HepG2 (cell line): ENCODE measurements at regions not wholly inside any gene's neighbourhood (a gene's known extent, or its start where the extent isn't known, plus 50 kb on each side); places are given as distances from the start of the nearest gene placed in this dataset.

Experiments
- ATAC-seq: fragments of 200-7000 bp; cut with Tn5 transposase; 3 replicates; pipeline ENCODE4 v1.9.1; 2020; ENCODE audit warnings: mild to moderate bottlenecking, moderate library complexity
- BruUV-seq: library from RNA; stranded (reverse); fragments of 400-500 nt; replicated peaks from 2 replicates; lab custom pipeline; 2021; lab: Mats Ljungman, UMichigan
- CTCF ChIA-PET: fragments of 300-600 bp; formaldehyde crosslinking; extraction: SDS; loops from one replicate; lab custom pipeline; 2021; ENCODE audit warnings: low total read pairs, inconsistent platforms, low intra/inter-chr PET ratio; lab: Yijun Ruan, JAX
- POLR2A ChIA-PET: fragments of 350-600 bp; sonication (Branson Sonifier 250); formaldehyde crosslinking; loops from one replicate; lab custom pipeline; 2020; ENCODE audit warnings: antibody characterized with exemption, inconsistent platforms; lab: Yijun Ruan, JAX
- DNase-seq: peaks from one replicate; pipeline ENCODE4 v3.0.0-alpha.2; 2015; ENCODE audit warnings: low spot score
- FAIRE-seq: peaks from 3 replicates; lab custom pipeline; 2011; peaks lifted over from hg19 to GRCh38; lab: Jason Lieb, UNC
- H2AFZ ChIP-seq: one replicate; pipeline ENCODE4 v1.6.1; 2011; ENCODE audit warnings: low read length, inconsistent platforms
- H3K27ac ChIP-seq: fragments of 300-600 bp; 3 replicates; pipeline ENCODE4 v1.8.0; 2011; ENCODE audit warnings: mixed run types, mild to moderate bottlenecking, mixed read lengths, low read length, inconsistent platforms; ENCODE audit not compliant: insufficient read depth; ENCODE audit errors: extremely low read length
- H3K27me3 ChIP-seq, 2 experiments: fragments of 200-600 bp in 1 of 2; 2 replicates in 1 of 2; 3 replicates in 1 of 2; pipeline versions ENCODE4 v1.6.0 to v1.8.0; 2011; ENCODE audit warnings: low read length in 2 of 2, mild to moderate bottlenecking in 2 of 2, moderate library complexity in 2 of 2, inconsistent platforms in 1 of 2; ENCODE audit not compliant: insufficient read depth in 2 of 2, control insufficient read depth in 1 of 2
- H3K36me3 ChIP-seq, 2 experiments: fragments of 200-600 bp in 1 of 2; replicated peaks in 1 of 2; 2 replicates in 1 of 2; 3 replicates in 1 of 2; pipeline versions ENCODE4 v1.5.1 to v1.8.0; 2011; ENCODE audit warnings: low read length in 2 of 2, inconsistent platforms in 1 of 2; ENCODE audit not compliant: insufficient read depth in 2 of 2, control insufficient read depth in 1 of 2
- H3K4me1 ChIP-seq: 2 replicates; pipeline ENCODE4 v1.5.1; 2012; ENCODE audit warnings: low read length, inconsistent platforms; ENCODE audit not compliant: insufficient read depth
- H3K4me2 ChIP-seq: 2 replicates; pipeline ENCODE4 v1.6.0; 2011; ENCODE audit warnings: low read depth, low read length, inconsistent platforms
- H3K4me3 ChIP-seq, 3 experiments: fragments of 200-600 bp in 1 of 3; sonication (generic), shearing (Covaris generic) in 1 of 3; replicated peaks in 1 of 3; 2 replicates each; pipeline ENCODE4 v1.5.1; 2011 to 2016; ENCODE audit warnings: low read length in 3 of 3, inconsistent platforms in 2 of 3, low read depth in 2 of 3, mild to moderate bottlenecking in 2 of 3, control low read depth in 1 of 3, mixed read lengths in 1 of 3; ENCODE audit not compliant: insufficient read depth in 1 of 3
- H3K79me2 ChIP-seq: one replicate; pipeline ENCODE4 v1.6.1; 2011; ENCODE audit warnings: low read length, inconsistent platforms; ENCODE audit not compliant: insufficient read depth
- H3K9ac ChIP-seq: 2 replicates; pipeline ENCODE4 v1.6.0; 2011; ENCODE audit warnings: mild to moderate bottlenecking, low read depth, low read length, inconsistent platforms; ENCODE audit not compliant: insufficient read depth
- H3K9me3 ChIP-seq: 2 replicates; pipeline ENCODE4 v1.5.1; 2012; ENCODE audit warnings: mild to moderate bottlenecking, low read length
- H4K20me1 ChIP-seq: 2 replicates; pipeline ENCODE4 v1.6.0; 2011; ENCODE audit warnings: inconsistent platforms, mild to moderate bottlenecking, low read length, moderate library complexity; ENCODE audit not compliant: insufficient read depth
- DMAP1 ChIP-seq: IDR thresholded peaks from 2 replicates; pipeline ENCODE4 v1.6.1; 2016
- EP300 ChIP-seq, 3 experiments: sonication (generic) in 1 of 3; formaldehyde crosslinking in 1 of 3; IDR thresholded peaks; 2 replicates each; pipeline versions ENCODE4 v1.5.1 to v1.6.1; 2011 to 2020; ENCODE audit warnings: low read depth in 2 of 3, low read length in 2 of 3, borderline replicate concordance in 1 of 3, improper control_type of control experiment in 1 of 3, mild to moderate bottlenecking in 1 of 3, missing genetic modification reagents in 1 of 3, moderate library complexity in 1 of 3
- MAFF ChIP-seq: IDR thresholded peaks from 2 replicates; pipeline ENCODE4 v1.6.1; 2011; ENCODE audit warnings: low read depth, low read length, improper control_type of control experiment
- MAFG ChIP-seq: sonication (generic); formaldehyde crosslinking; IDR thresholded peaks from 2 replicates; pipeline ENCODE4 v1.5.1; 2020; ENCODE audit warnings: mild to moderate bottlenecking, missing genetic modification reagents
- MXD1 ChIP-seq: sonication (generic); formaldehyde crosslinking; IDR thresholded peaks from 2 replicates; pipeline ENCODE4 v1.4.0; 2020; ENCODE audit warnings: mild to moderate bottlenecking, missing genetic modification reagents
- NR3C1 ChIP-seq: sonication (generic); formaldehyde crosslinking; IDR thresholded peaks from 2 replicates; pipeline ENCODE4 v1.4.0; 2020; ENCODE audit warnings: missing genetic modification reagents
- SIN3B ChIP-seq: fragments of 150-350 bp; IDR thresholded peaks from 2 replicates; pipeline ENCODE4 v1.6.1; 2014; ENCODE audit warnings: low read length
- SYNCRIP ChIP-seq: fragments of 200-400 bp; formaldehyde crosslinking; IDR thresholded peaks from 2 replicates; pipeline ENCODE4 v1.6.1; 2018; ENCODE audit warnings: mild to moderate bottlenecking, low read depth, low read length; ENCODE audit not compliant: insufficient read depth
- XBP1 ChIP-seq: sonication (generic); formaldehyde crosslinking; IDR thresholded peaks from 2 replicates; pipeline ENCODE4 v1.5.0; 2020; ENCODE audit warnings: missing genetic modification reagents
- ZBTB14 ChIP-seq: sonication (generic); formaldehyde crosslinking; IDR thresholded peaks from 2 replicates; pipeline ENCODE4 v1.4.0; 2020; ENCODE audit warnings: missing genetic modification reagents
- ZNF296 ChIP-seq: sonication (generic); formaldehyde crosslinking; conservative IDR thresholded peaks from 2 replicates; pipeline ENCODE4 v1.5.0; 2020; ENCODE audit warnings: mild to moderate bottlenecking, missing genetic modification reagents
- ZNF580 ChIP-seq: IDR thresholded peaks from 2 replicates; pipeline ENCODE4 v1.6.1; 2016; ENCODE audit warnings: low read depth, borderline replicate concordance
- ZSCAN20 ChIP-seq: sonication (generic); formaldehyde crosslinking; IDR thresholded peaks from 2 replicates; pipeline ENCODE4 v1.4.0; 2020; ENCODE audit warnings: missing genetic modification reagents, mild to moderate bottlenecking, borderline replicate concordance
- ZSCAN31 ChIP-seq: sonication (generic); formaldehyde crosslinking; IDR thresholded peaks from 2 replicates; pipeline ENCODE4 v1.5.0; 2020; ENCODE audit warnings: low read depth, mild to moderate bottlenecking, missing genetic modification reagents
- in situ Hi-C: cut with HindIII; loops from 2 replicates; pipeline ENCODE4 v1.10.0; 2017; ENCODE audit warnings: low pct_unique_long_range_greater_than_20kb; ENCODE audit not compliant: extremely low pct_ligation_motif_present
- intact Hi-C: fragments of 100-400 bp; cut with micrococcal nuclease; formaldehyde crosslinking; loops from one replicate; pipeline ENCODE4 v1.10.0; 2022; ENCODE audit not compliant: unreplicated experiment

GRCh38 chr4:157792716-157793115 lies 380.1 kb downstream of the GASK1B start:
- H3K27ac ChIP-seq, result no peak overlapping the region
- CTCF ChIA-PET, result no interaction called here
- no peaks in the 10 kb centered on the region; a peak in 1 of 5 replicates for H3K27me3 ChIP-seq
- no peaks in the 10 kb centered on the region for H3K36me3 ChIP-seq
- no peaks in the 10 kb centered on the region for H3K4me1 ChIP-seq
- no peak overlapping the region for H3K4me2 ChIP-seq
- H3K9me3 ChIP-seq, result no peaks in the 10 kb centered on the region
- in situ Hi-C loops, result no loop called here
- ATAC-seq (no peak), FAIRE-seq (no peak), DNase-seq (no peak)
- BruUV-seq, result no TSS peak
- no peak overlapping the region for H3K4me3 ChIP-seq
- intact Hi-C loops, result no loop called here
- no peak overlapping the region for H2AFZ ChIP-seq
- no peaks in the 10 kb centered on the region for H3K79me2 ChIP-seq
- H3K9ac ChIP-seq, result no peak overlapping the region
- TF ChIP-seq XBP1 (CRISPR knock-in tag), result no peak
- TF ChIP-seq MXD1, result no peak
- TF ChIP-seq SYNCRIP, result no peak
- no peak for TF ChIP-seq SIN3B
- TF ChIP-seq ZNF580 (CRISPR knock-in tag), result no peak
- no peak for TF ChIP-seq DMAP1 (CRISPR knock-in tag)
- TF ChIP-seq ZBTB14 (CRISPR knock-in tag), result no peak
- no peak for TF ChIP-seq NR3C1
- no peak for TF ChIP-seq MAFG (CRISPR knock-in tag)
- TF ChIP-seq MAFF, result no peak
- no peak for TF ChIP-seq ZSCAN20
- TF ChIP-seq ZSCAN31 (CRISPR knock-in tag), result no peak
- no peak for TF ChIP-seq EP300 (IDR thresholded peaks at IDR 0.05; ENCODE audit: low read depth in 2 of 2, low read length in 2 of 2)
- TF ChIP-seq EP300 (CRISPR knock-in tag; IDR thresholded peaks at IDR 0.05; ENCODE audit: borderline replicate concordance), result no peak
- TF ChIP-seq ZNF296 (CRISPR knock-in tag), result no peak
- POLR2A ChIA-PET, result no interaction called here
- no peaks in the 10 kb centered on the region for H4K20me1 ChIP-seq
